NCI-H774 (cell line): ENCODE measurements at regions not wholly inside any gene's neighbourhood (a gene's known extent, or its start where the extent isn't known, plus 50 kb on each side); places are given as distances from the start of the nearest gene placed in this dataset.
"Not testable (repeated sequence)": the region's sequence is repeated elsewhere in the genome, so short reads cannot be mapped to it uniquely, and the experiment has no call there.

Source experiments
- DNase-seq: peaks from one replicate; lab custom pipeline; 2025; lab: John Stamatoyannopoulos, UW

GRCh38 chr4:38470735-38471262 is 193.2 kb upstream of the KLF3 start:
- no peak for DNase-seq

- DNase-seq: no peak
These were observed 181.3 kb upstream of the KLF3 start for GRCh38 chr4:38482696-38483095.

GRCh38 chr4:38483628-38484027 is 180.4 kb upstream of the KLF3 start:
- not testable (repeated sequence) for DNase-seq

GRCh38 chr4:38489011-38489861 is 174.8 kb upstream of the KLF3 start:
- no peak for DNase-seq

- no peak for DNase-seq
These were observed 173.9 kb upstream of the KLF3 start for GRCh38 chr4:38489924-38490639.

GRCh38 chr4:38490753-38491446 is 173.1 kb upstream of the KLF3 start:
- no peak for DNase-seq

- no peak for DNase-seq
These were observed 172.0 kb upstream of the KLF3 start for GRCh38 chr4:38491854-38492478.

- no peak for DNase-seq
These were observed 170.9 kb upstream of the KLF3 start for GRCh38 chr4:38493066-38493465.

GRCh38 chr4:38495446-38495845 is 168.6 kb upstream of the KLF3 start:
- no peak for DNase-seq

- DNase-seq: no peak
These were observed 166.9 kb upstream of the KLF3 start for GRCh38 chr4:38497121-38497520.

GRCh38 chr4:38499101-38499500 is 164.9 kb upstream of the KLF3 start:
- DNase-seq: no peak

GRCh38 chr4:38500433-38500832 is 163.6 kb upstream of the KLF3 start:
- DNase-seq: no peak

GRCh38 chr4:38501698-38502097 is 162.3 kb upstream of the KLF3 start:
- DNase-seq: no peak

GRCh38 chr4:38503689-38504395 is 160.2 kb upstream of the KLF3 start:
- no peak for DNase-seq

- DNase-seq: no peak
These were observed 159.6 kb upstream of the KLF3 start for GRCh38 chr4:38504396-38504715.

GRCh38 chr4:38509551-38509950 is 154.4 kb upstream of the KLF3 start:
- no peak for DNase-seq

GRCh38 chr4:38510201-38510600 is 153.8 kb upstream of the KLF3 start:
- DNase-seq: no peak

- no peak for DNase-seq
These were observed 152.3 kb upstream of the KLF3 start for GRCh38 chr4:38511702-38512101.

GRCh38 chr4:38512840-38513239 is 151.2 kb upstream of the KLF3 start:
- DNase-seq: no peak

- DNase-seq: no peak
These were observed 149.4 kb upstream of the KLF3 start for GRCh38 chr4:38514465-38515146.

GRCh38 chr4:38516190-38516589 is 147.8 kb upstream of the KLF3 start:
- DNase-seq: no peak
